ENCODE measurements at regions not wholly inside any gene's neighbourhood (a gene's known extent, or its start where the extent isn't known, plus 50 kb on each side); places are given as distances from the start of the nearest gene placed in this dataset.

GRCh38 chr1:60277269-60277668 is 203.7 kb upstream of the C1orf87 start:
- Histone ChIP-seq H3K23ac (ENCODE audit: insufficient read length) (no peak overlapping the region), H2AK5ac (ENCODE audit: low read depth, low read length) (no peak overlapping the region), H3K23me2 (ENCODE audit: low read depth, low read length) (no peaks in the 10 kb centered on the region), H3K14ac (ENCODE audit: insufficient read length) (no peak overlapping the region), H3K9me3 (ENCODE audit: insufficient read depth in 2 of 2, low read depth in 1 of 2, low read length in 1 of 2) (no peaks in the 10 kb centered on the region), H3K56ac (replicated peaks; ENCODE audit: insufficient read length, low read depth, low read length) (no peak overlapping the region), H2BK15ac (ENCODE audit: low read length) (no peak overlapping the region), H2BK20ac (ENCODE audit: low read length) (no peak overlapping the region), H3K27me3 (replicated peaks in 1 of 4; ENCODE audit: control insufficient read depth in 3 of 4, extremely low read depth in 1 of 4, insufficient read depth in 3 of 4, low read length in 3 of 4) (no peaks in the 10 kb centered on the region), H4K91ac (replicated peaks; ENCODE audit: insufficient read length, low read length) (no peak overlapping the region), H4K20me1 (replicated peaks in 1 of 2; ENCODE audit: control insufficient read depth in 1 of 2, insufficient read depth in 2 of 2, low read length in 2 of 2) (no peaks in the 10 kb centered on the region), H3K4me1 (replicated peaks in 1 of 4; ENCODE audit: control insufficient read depth in 3 of 4, insufficient read depth in 4 of 4, low read length in 3 of 4) (peaks cover 0 to 5% (median 0%) of the 10 kb centered on the region in 4 experiments; a peak in 2 of 7 replicates), H4K8ac (ENCODE audit: extremely low read depth, insufficient read depth, low read length) (no peak overlapping the region), H2BK120ac (replicated peaks; ENCODE audit: low read depth, low read length) (no peak overlapping the region), H3K36me3 (ENCODE audit: control insufficient read depth in 2 of 4, insufficient read depth in 4 of 4, low read length in 3 of 4) (no peaks in the 10 kb centered on the region; a peak in 1 of 8 replicates), H2BK5ac (ENCODE audit: low read depth, low read length) (no peak overlapping the region), H3K79me1 (ENCODE audit: low read depth, low read length) (no peaks in the 10 kb centered on the region), H3K4ac (replicated peaks; ENCODE audit: insufficient read length, low read depth, low read length) (no peak overlapping the region), H3K18ac (ENCODE audit: extremely low read depth, low read length) (no peak overlapping the region), H3K9ac (replicated peaks in 1 of 4; ENCODE audit: extremely low read depth in 1 of 4, low read depth in 3 of 4, low read length in 3 of 4) (no peak overlapping the region), H2BK12ac (ENCODE audit: low read depth, low read length) (no peak overlapping the region), H3K27ac (ENCODE audit: low read depth, low read length) (no peak overlapping the region), H3K4me2 (ENCODE audit: insufficient read depth in 1 of 2, low read depth in 2 of 2, low read length in 2 of 2) (no peak overlapping the region), H2AFZ (ENCODE audit: low read length) (no peak overlapping the region), H3K79me2 (ENCODE audit: control insufficient read depth in 1 of 2, insufficient read depth in 2 of 2, low read length in 2 of 2) (no peaks in the 10 kb centered on the region), H4K5ac (ENCODE audit: insufficient read length, low read depth, low read length) (no peak overlapping the region), H3K4me3 (ENCODE audit: extremely low read depth in 1 of 4, insufficient read depth in 2 of 4, low read depth in 3 of 4, low read length in 4 of 4) (no peak overlapping the region)
- no peak for FAIRE-seq
- TF ChIP-seq GTF2F1 (IDR thresholded peaks at IDR 0.05; ENCODE audit: borderline replicate concordance, low read depth, low read length), result no peak
- CTCF ChIA-PET (ENCODE audit: partially characterized antibody), result interaction anchor here (0.6 to 0.8 kb wide), 2 partner anchors 27 to 293 kb away, joined by 3 read pairs; no protein-coding TSS in a partner anchor
- DNase-seq (ENCODE audit: low read depth in 1 of 2, low spot score in 2 of 2), result no peak
- POLR2A ChIA-PET (ENCODE audit: partially characterized antibody), result no interaction called here
- WGBS, 2 experiments (ENCODE audit: extremely low coverage in 1 of 2, insufficient coverage in 1 of 2, insufficient read length in 1 of 2, insufficient replicate concordance in 2 of 2, low coverage in 1 of 2, low lambda C conversion rate in 2 of 2, missing lambda C conversion rate in 1 of 2), result 88% methylated on average over 2 of the region's 2 CpGs; no CpG with 5 or more reads in 1 of the 2 experiments
